GM23338 (cell line): ENCODE measurements at regions not wholly inside any gene's neighbourhood (a gene's known extent, or its start where the extent isn't known, plus 50 kb on each side); places are given as distances from the start of the nearest gene placed in this dataset.

Experiments used
- ATAC-seq: fragments of 200-7000 bp; cut with Tn5 transposase; 3 replicates; pipeline ENCODE4 v1.9.1; 2020
- DNase-seq: peaks from one replicate; pipeline ENCODE4 v3.0.0-alpha.2; 2015; ENCODE audit warnings: low spot score
- H2AFZ ChIP-seq: fragments of 200-600 bp; sonication (generic); 2 replicates; pipeline ENCODE4 v1.8.0; 2016; ENCODE audit warnings: antibody characterized with exemption, mild to moderate bottlenecking, moderate library complexity
- H3F3A ChIP-seq: fragments of 200-600 bp; sonication (generic); replicated peaks from 2 replicates; pipeline ENCODE4 v1.8.0; 2017; ENCODE audit warnings: antibody characterized with exemption, mixed run types, low read depth
- H3K27ac ChIP-seq: fragments of 200-600 bp; sonication (generic); 2 replicates; pipeline ENCODE4 v1.6.1; 2016; ENCODE audit warnings: low read depth
- H3K27me3 ChIP-seq: fragments of 200-600 bp; sonication (generic); 2 replicates; pipeline ENCODE4 v1.8.0; 2016; ENCODE audit warnings: mild to moderate bottlenecking, mixed run types, moderate library complexity; ENCODE audit not compliant: insufficient read depth
- H3K36me3 ChIP-seq: fragments of 200-600 bp; sonication (generic); 2 replicates; pipeline ENCODE4 v1.8.0; 2016; ENCODE audit warnings: mild to moderate bottlenecking; ENCODE audit not compliant: insufficient read depth
- H3K4me1 ChIP-seq: fragments of 200-600 bp; sonication (generic); 2 replicates; pipeline ENCODE4 v1.8.0; 2016; ENCODE audit warnings: mild to moderate bottlenecking, moderate library complexity; ENCODE audit not compliant: insufficient read depth
- H3K4me2 ChIP-seq: fragments of 200-600 bp; sonication (generic); 2 replicates; pipeline ENCODE4 v1.7.1; 2017; ENCODE audit warnings: mixed run types
- H3K4me3 ChIP-seq: fragments of 200-600 bp; sonication (generic); 2 replicates; pipeline ENCODE4 v1.6.1; 2016; ENCODE audit warnings: mixed run types
- H3K79me2 ChIP-seq: fragments of 200-600 bp; sonication (generic); replicated peaks from 2 replicates; pipeline ENCODE4 v1.8.0; 2017; ENCODE audit warnings: mild to moderate bottlenecking; ENCODE audit not compliant: insufficient read depth
- H3K9me2 ChIP-seq: fragments of 200-600 bp; sonication (generic); 2 replicates; pipeline ENCODE4 v1.8.0; 2017; ENCODE audit not compliant: insufficient read depth
- H4K20me1 ChIP-seq: fragments of 200-600 bp; sonication (generic); replicated peaks from 2 replicates; pipeline ENCODE4 v1.8.0; 2017; ENCODE audit warnings: mild to moderate bottlenecking; ENCODE audit not compliant: insufficient read depth
- H3K27ac Mint-ChIP-seq: 2 replicates; pipeline ENCODE4 v1.8.0; 2020; ENCODE audit warnings: inconsistent platforms, mild to moderate bottlenecking, moderate library complexity, mixed read lengths
- H3K27me3 Mint-ChIP-seq: 3 replicates; pipeline ENCODE4 v1.8.0; 2022; ENCODE audit warnings: low read depth, mild to moderate bottlenecking, moderate library complexity, mixed read lengths, inconsistent platforms; ENCODE audit not compliant: insufficient read depth, poor library complexity
- H3K36me3 Mint-ChIP-seq: 3 replicates; pipeline ENCODE4 v1.8.0; 2021; ENCODE audit warnings: low read depth, mild to moderate bottlenecking, inconsistent platforms, moderate library complexity, mixed read lengths
- H3K4me1 Mint-ChIP-seq: 3 replicates; pipeline ENCODE4 v1.8.0; 2020; ENCODE audit warnings: mild to moderate bottlenecking, inconsistent platforms, mixed read lengths
- H3K4me3 Mint-ChIP-seq: 3 replicates; pipeline ENCODE4 v1.8.0; 2021; ENCODE audit warnings: moderate library complexity, mild to moderate bottlenecking, inconsistent platforms, mixed read lengths
- H3K9me3 Mint-ChIP-seq: 3 replicates; pipeline ENCODE4 v1.8.0; 2020; ENCODE audit warnings: moderate library complexity, mild to moderate bottlenecking, inconsistent platforms, mixed read lengths
- CREB1 ChIP-seq: fragments of 250-450 bp; sonication (Bioruptor Pico); IDR thresholded peaks from 2 replicates; pipeline ENCODE4 v1.5.0; 2020; ENCODE audit warnings: low read depth, mild to moderate bottlenecking, moderate library complexity
- CTCF ChIP-seq, 2 experiments: fragments of 200-600 bp in 1 of 2; sonication (generic) in 1 of 2; conservative IDR thresholded peaks; 2 replicates each; pipeline versions ENCODE4 v1.5.1 to v1.6.1; 2016 to 2017; ENCODE audit warnings: antibody characterized with exemption in 2 of 2, low read depth in 2 of 2, mild to moderate bottlenecking in 2 of 2, moderate library complexity in 1 of 2
- ETS1 ChIP-seq: IDR thresholded peaks from 2 replicates; pipeline ENCODE4 v1.6.1; 2016; ENCODE audit warnings: antibody characterized with exemption
- EZH2 ChIP-seq: fragments of 200-600 bp; sonication (generic); IDR thresholded peaks from one replicate; pipeline ENCODE4 v1.8.0; 2017; ENCODE audit warnings: antibody characterized with exemption, mild to moderate bottlenecking, low read depth; ENCODE audit not compliant: unreplicated experiment
- EZH2phosphoT487 ChIP-seq: fragments of 200-600 bp; sonication (generic); IDR thresholded peaks from one replicate; pipeline ENCODE4 v1.8.1; 2018; ENCODE audit warnings: antibody characterized with exemption; ENCODE audit not compliant: unreplicated experiment
- JUNB ChIP-seq: IDR thresholded peaks from one replicate; pipeline ENCODE4 v1.6.1; 2016; ENCODE audit warnings: antibody characterized with exemption; ENCODE audit not compliant: unreplicated experiment
- NANOG ChIP-seq: IDR thresholded peaks from 2 replicates; pipeline ENCODE4 v1.6.1; 2016; ENCODE audit warnings: antibody characterized with exemption, borderline replicate concordance
- POLR2AphosphoS5 ChIP-seq: IDR thresholded peaks from 2 replicates; pipeline ENCODE4 v1.6.1; 2016; ENCODE audit warnings: antibody characterized with exemption, low read depth
- ZNF114 ChIP-seq: fragments of 250-450 bp; sonication (Bioruptor Pico); IDR thresholded peaks from 2 replicates; pipeline ENCODE4 v1.5.0; 2020; ENCODE audit warnings: mild to moderate bottlenecking, moderate library complexity
- TF ChIP-seq, protein P1 (sequence below): fragments of 250-450 bp; sonication (Bioruptor Pico); IDR thresholded peaks from 2 replicates; pipeline ENCODE4 v1.5.0; 2020; ENCODE audit warnings: mild to moderate bottlenecking, moderate library complexity
- TF ChIP-seq, protein P2 (sequence below): IDR thresholded peaks from one replicate; pipeline ENCODE4 v1.6.1; 2018; ENCODE audit warnings: antibody characterized with exemption; ENCODE audit not compliant: unreplicated experiment

GRCh38 chr6:951399-952181 is 258.7 kb upstream of the EXOC2 start:
- Histone ChIP-seq H3K4me2 (no peak overlapping the region), H4K20me1 (no peaks in the 10 kb centered on the region), H3K36me3 (no peaks in the 10 kb centered on the region), H3K79me2 (no peaks in the 10 kb centered on the region), H3K4me1 (no peaks in the 10 kb centered on the region), H3K27me3 (no peaks in the 10 kb centered on the region), H3F3A (no peaks in the 10 kb centered on the region), H3K27ac (no peak overlapping the region), H3K9me2 (peaks cover 8% of the 10 kb centered on the region; the same call in 1 of the 2 replicates), H3K4me3 (no peak overlapping the region), H2AFZ (no peak overlapping the region)
- ATAC-seq, result no peak
- no peak for DNase-seq
- Mint-ChIP-seq H3K4me3 (no peak overlapping the region), H3K27ac (no peak overlapping the region), H3K9me3 (no peaks in the 10 kb centered on the region), H3K36me3 (no peaks in the 10 kb centered on the region), H3K4me1 (no peaks in the 10 kb centered on the region), H3K27me3 (peaks cover 3% of the 10 kb centered on the region)
- TF ChIP-seq, protein P1, sequence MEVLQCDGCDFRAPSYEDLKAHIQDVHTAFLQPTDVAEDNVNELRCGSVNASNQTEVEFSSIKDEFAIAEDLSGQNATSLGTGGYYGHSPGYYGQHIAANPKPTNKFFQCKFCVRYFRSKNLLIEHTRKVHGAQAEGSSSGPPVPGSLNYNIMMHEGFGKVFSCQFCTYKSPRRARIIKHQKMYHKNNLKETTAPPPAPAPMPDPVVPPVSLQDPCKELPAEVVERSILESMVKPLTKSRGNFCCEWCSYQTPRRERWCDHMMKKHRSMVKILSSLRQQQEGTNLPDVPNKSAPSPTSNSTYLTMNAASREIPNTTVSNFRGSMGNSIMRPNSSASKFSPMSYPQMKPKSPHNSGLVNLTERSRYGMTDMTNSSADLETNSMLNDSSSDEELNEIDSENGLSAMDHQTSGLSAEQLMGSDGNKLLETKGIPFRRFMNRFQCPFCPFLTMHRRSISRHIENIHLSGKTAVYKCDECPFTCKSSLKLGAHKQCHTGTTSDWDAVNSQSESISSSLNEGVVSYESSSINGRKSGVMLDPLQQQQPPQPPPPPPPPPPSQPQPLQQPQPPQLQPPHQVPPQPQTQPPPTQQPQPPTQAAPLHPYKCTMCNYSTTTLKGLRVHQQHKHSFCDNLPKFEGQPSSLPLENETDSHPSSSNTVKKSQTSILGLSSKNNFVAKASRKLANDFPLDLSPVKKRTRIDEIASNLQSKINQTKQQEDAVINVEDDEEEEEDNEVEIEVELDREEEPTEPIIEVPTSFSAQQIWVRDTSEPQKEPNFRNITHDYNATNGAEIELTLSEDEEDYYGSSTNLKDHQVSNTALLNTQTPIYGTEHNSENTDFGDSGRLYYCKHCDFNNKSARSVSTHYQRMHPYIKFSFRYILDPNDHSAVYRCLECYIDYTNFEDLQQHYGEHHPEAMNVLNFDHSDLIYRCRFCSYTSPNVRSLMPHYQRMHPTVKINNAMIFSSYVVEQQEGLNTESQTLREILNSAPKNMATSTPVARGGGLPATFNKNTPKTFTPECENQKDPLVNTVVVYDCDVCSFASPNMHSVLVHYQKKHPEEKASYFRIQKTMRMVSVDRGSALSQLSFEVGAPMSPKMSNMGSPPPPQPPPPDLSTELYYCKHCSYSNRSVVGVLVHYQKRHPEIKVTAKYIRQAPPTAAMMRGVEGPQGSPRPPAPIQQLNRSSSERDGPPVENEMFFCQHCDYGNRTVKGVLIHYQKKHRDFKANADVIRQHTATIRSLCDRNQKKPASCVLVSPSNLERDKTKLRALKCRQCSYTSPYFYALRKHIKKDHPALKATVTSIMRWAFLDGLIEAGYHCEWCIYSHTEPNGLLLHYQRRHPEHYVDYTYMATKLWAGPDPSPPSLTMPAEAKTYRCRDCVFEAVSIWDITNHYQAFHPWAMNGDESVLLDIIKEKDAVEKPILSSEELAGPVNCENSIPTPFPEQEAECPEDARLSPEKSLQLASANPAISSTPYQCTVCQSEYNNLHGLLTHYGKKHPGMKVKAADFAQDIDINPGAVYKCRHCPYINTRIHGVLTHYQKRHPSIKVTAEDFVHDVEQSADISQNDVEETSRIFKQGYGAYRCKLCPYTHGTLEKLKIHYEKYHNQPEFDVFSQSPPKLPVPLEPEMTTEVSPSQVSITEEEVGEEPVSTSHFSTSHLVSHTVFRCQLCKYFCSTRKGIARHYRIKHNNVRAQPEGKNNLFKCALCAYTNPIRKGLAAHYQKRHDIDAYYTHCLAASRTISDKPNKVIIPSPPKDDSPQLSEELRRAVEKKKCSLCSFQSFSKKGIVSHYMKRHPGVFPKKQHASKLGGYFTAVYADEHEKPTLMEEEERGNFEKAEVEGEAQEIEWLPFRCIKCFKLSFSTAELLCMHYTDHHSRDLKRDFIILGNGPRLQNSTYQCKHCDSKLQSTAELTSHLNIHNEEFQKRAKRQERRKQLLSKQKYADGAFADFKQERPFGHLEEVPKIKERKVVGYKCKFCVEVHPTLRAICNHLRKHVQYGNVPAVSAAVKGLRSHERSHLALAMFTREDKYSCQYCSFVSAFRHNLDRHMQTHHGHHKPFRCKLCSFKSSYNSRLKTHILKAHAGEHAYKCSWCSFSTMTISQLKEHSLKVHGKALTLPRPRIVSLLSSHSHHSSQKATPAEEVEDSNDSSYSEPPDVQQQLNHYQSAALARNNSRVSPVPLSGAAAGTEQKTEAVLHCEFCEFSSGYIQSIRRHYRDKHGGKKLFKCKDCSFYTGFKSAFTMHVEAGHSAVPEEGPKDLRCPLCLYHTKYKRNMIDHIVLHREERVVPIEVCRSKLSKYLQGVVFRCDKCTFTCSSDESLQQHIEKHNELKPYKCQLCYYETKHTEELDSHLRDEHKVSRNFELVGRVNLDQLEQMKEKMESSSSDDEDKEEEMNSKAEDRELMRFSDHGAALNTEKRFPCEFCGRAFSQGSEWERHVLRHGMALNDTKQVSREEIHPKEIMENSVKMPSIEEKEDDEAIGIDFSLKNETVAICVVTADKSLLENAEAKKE (CRISPR knock-in tag), result no peak
- TF ChIP-seq ETS1, result no peak
- no peak for TF ChIP-seq JUNB
- no peak for TF ChIP-seq CREB1 (CRISPR knock-in tag)
- TF ChIP-seq, protein P2, sequence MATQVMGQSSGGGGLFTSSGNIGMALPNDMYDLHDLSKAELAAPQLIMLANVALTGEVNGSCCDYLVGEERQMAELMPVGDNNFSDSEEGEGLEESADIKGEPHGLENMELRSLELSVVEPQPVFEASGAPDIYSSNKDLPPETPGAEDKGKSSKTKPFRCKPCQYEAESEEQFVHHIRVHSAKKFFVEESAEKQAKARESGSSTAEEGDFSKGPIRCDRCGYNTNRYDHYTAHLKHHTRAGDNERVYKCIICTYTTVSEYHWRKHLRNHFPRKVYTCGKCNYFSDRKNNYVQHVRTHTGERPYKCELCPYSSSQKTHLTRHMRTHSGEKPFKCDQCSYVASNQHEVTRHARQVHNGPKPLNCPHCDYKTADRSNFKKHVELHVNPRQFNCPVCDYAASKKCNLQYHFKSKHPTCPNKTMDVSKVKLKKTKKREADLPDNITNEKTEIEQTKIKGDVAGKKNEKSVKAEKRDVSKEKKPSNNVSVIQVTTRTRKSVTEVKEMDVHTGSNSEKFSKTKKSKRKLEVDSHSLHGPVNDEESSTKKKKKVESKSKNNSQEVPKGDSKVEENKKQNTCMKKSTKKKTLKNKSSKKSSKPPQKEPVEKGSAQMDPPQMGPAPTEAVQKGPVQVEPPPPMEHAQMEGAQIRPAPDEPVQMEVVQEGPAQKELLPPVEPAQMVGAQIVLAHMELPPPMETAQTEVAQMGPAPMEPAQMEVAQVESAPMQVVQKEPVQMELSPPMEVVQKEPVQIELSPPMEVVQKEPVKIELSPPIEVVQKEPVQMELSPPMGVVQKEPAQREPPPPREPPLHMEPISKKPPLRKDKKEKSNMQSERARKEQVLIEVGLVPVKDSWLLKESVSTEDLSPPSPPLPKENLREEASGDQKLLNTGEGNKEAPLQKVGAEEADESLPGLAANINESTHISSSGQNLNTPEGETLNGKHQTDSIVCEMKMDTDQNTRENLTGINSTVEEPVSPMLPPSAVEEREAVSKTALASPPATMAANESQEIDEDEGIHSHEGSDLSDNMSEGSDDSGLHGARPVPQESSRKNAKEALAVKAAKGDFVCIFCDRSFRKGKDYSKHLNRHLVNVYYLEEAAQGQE, result no peak
- TF ChIP-seq EZH2phosphoT487, result no peak
- TF ChIP-seq POLR2AphosphoS5, result no peak
- no peak for TF ChIP-seq EZH2
- no peak for TF ChIP-seq ZNF114 (CRISPR knock-in tag)
- TF ChIP-seq NANOG, result no peak
- TF ChIP-seq CTCF (conservative IDR thresholded peaks at IDR 0.05; ENCODE audit: low read depth in 2 of 2), result no peak
